Tibial nerve (tissue), 4 donors: ENCODE measurements at regions not wholly inside any gene's neighbourhood (a gene's known extent, or its start where the extent isn't known, plus 50 kb on each side); places are given as distances from the start of the nearest gene placed in this dataset.

ENCODE experiments used
- DNase-seq, 2 donors: peaks; one replicate each; pipeline ENCODE4 v3.0.0-alpha.2; 2019; ENCODE audit warnings: low spot score in 2 of 2
- H3K27ac ChIP-seq, 4 donors: fragments of 200-600 bp; sonication (generic) in 3 of 4; one replicate each; pipeline ENCODE4 v1.5.1; 2017 to 2019; ENCODE audit warnings: mild to moderate bottlenecking in 1 of 4
- H3K27me3 ChIP-seq, 2 donors: fragments of 200-600 bp; sonication (generic) in 1 of 2; one replicate each; pipeline versions ENCODE4 v1.5.1 to v1.6.0; 2017 to 2019
- H3K36me3 ChIP-seq, 3 donors: fragments of 200-600 bp; sonication (generic); one replicate each; pipeline ENCODE4 v1.5.1; 2018 to 2019
- H3K4me1 ChIP-seq, 4 donors: fragments of 200-600 bp; sonication (generic) in 3 of 4; one replicate each; pipeline ENCODE4 v1.5.1; 2017 to 2019
- H3K4me3 ChIP-seq, 4 donors: fragments of 200-600 bp; sonication (generic) in 3 of 4; one replicate each; pipeline ENCODE4 v1.5.1; 2017 to 2019; ENCODE audit warnings: mild to moderate bottlenecking in 1 of 4, moderate library complexity in 1 of 4
- H3K9me3 ChIP-seq, 4 donors: fragments of 200-600 bp; sonication (generic) in 3 of 4; one replicate each; pipeline ENCODE4 v1.5.1; 2017 to 2019
- CTCF ChIP-seq, 5 experiments: fragments of 200-600 bp in 3 of 5; fragments of 450-650 bp in 2 of 5; sonication (generic) in 3 of 5; IDR thresholded peaks; one replicate each; pipeline ENCODE4 v1.5.1; 2016 to 2019; ENCODE audit warnings: antibody characterized with exemption in 5 of 5, mild to moderate bottlenecking in 3 of 5, moderate library complexity in 2 of 5
- EP300 ChIP-seq, 2 donors: sonication (generic); formaldehyde crosslinking; IDR thresholded peaks; one replicate each; pipeline ENCODE4 v1.6.1; 2017; ENCODE audit warnings: antibody characterized with exemption in 2 of 2, mild to moderate bottlenecking in 1 of 2
- POLR2A ChIP-seq, 2 donors: fragments of 450-650 bp; IDR thresholded peaks; one replicate each; pipeline ENCODE4 v1.6.1; 2017; ENCODE audit warnings: antibody characterized with exemption in 2 of 2, mild to moderate bottlenecking in 2 of 2, moderate library complexity in 2 of 2
- WGBS, 2 donors: methylation state at CpG; one replicate each; pipeline ENCODE4 v1.1.5; 2018; 5-methylcytosine and 5-hydroxymethylcytosine counted together

- Histone ChIP-seq H3K36me3 (no peaks in the 10 kb centered on the region), H3K9me3 (no peaks in the 10 kb centered on the region), H3K27ac (no peak overlapping the region), H3K4me3 (no peak overlapping the region), H3K4me1 (no peaks in the 10 kb centered on the region), H3K27me3 (no peaks in the 10 kb centered on the region)
- TF ChIP-seq POLR2A (IDR thresholded peaks at IDR 0.05), result no peak
- no peak for TF ChIP-seq CTCF (IDR thresholded peaks at IDR 0.05)
- no peak for TF ChIP-seq EP300 (IDR thresholded peaks at IDR 0.05)
- 59 to 60% methylated on average over 9 of the region's 9 CpGs for WGBS, 2 donors
- no peak for DNase-seq
Observed at GRCh38 chr7:156095908-156096539, 283.8 kb upstream of the SHH start.

GRCh38 chr7:156094350-156095146 lies 282.3 kb upstream of the SHH start:
- Histone ChIP-seq H3K4me3 (no peak overlapping the region), H3K27ac (no peak overlapping the region), H3K9me3 (no peaks in the 10 kb centered on the region), H3K4me1 (no peaks in the 10 kb centered on the region), H3K27me3 (no peaks in the 10 kb centered on the region), H3K36me3 (no peaks in the 10 kb centered on the region)
- no peak for DNase-seq
- TF ChIP-seq CTCF (IDR thresholded peaks at IDR 0.05) (no peak), EP300 (IDR thresholded peaks at IDR 0.05) (no peak), POLR2A (IDR thresholded peaks at IDR 0.05) (no peak)
- 92 to 96% methylated on average over 7 to 15 of the region's 15 CpGs for WGBS, 2 donors

GRCh38 chr7:156092307-156092706 lies 280.0 kb upstream of the SHH start:
- no peak overlapping the region for H3K4me3 ChIP-seq
- no peak overlapping the region for H3K27ac ChIP-seq
- 84 to 92% methylated on average over 11 of the region's 11 CpGs for WGBS, 2 donors
- TF ChIP-seq EP300 (IDR thresholded peaks at IDR 0.05), result no peak
- TF ChIP-seq POLR2A (IDR thresholded peaks at IDR 0.05), result no peak
- TF ChIP-seq CTCF (IDR thresholded peaks at IDR 0.05), result no peak
- no peaks in the 10 kb centered on the region for H3K27me3 ChIP-seq
- no peaks in the 10 kb centered on the region for H3K36me3 ChIP-seq
- DNase-seq, result no peak
- H3K4me1 ChIP-seq, result no peaks in the 10 kb centered on the region
- H3K9me3 ChIP-seq, result no peaks in the 10 kb centered on the region

GRCh38 chr7:156091519-156092080 lies 279.3 kb upstream of the SHH start:
- no peak for DNase-seq
- WGBS, 2 donors, result 82 to 83% methylated on average over 7 to 10 of the region's 10 CpGs
- Histone ChIP-seq H3K27me3 (no peaks in the 10 kb centered on the region), H3K4me1 (no peaks in the 10 kb centered on the region), H3K27ac (no peak overlapping the region), H3K36me3 (no peaks in the 10 kb centered on the region), H3K9me3 (no peaks in the 10 kb centered on the region), H3K4me3 (no peak overlapping the region)
- no peak for TF ChIP-seq EP300 (IDR thresholded peaks at IDR 0.05)
- TF ChIP-seq CTCF (IDR thresholded peaks at IDR 0.05), result no peak
- TF ChIP-seq POLR2A (IDR thresholded peaks at IDR 0.05), result no peak

- H3K4me1 ChIP-seq, result no peaks in the 10 kb centered on the region
- no peak overlapping the region for H3K4me3 ChIP-seq
- H3K9me3 ChIP-seq, result no peaks in the 10 kb centered on the region
- no peak for DNase-seq
- 86 to 90% methylated on average over 6 of the region's 6 CpGs for WGBS, 2 donors
- H3K36me3 ChIP-seq, result no peaks in the 10 kb centered on the region
- no peak for TF ChIP-seq CTCF (IDR thresholded peaks at IDR 0.05)
- TF ChIP-seq POLR2A (IDR thresholded peaks at IDR 0.05), result no peak
- TF ChIP-seq EP300 (IDR thresholded peaks at IDR 0.05), result no peak
- no peak overlapping the region for H3K27ac ChIP-seq
- no peaks in the 10 kb centered on the region for H3K27me3 ChIP-seq
Observed at GRCh38 chr7:156090988-156091387, 278.7 kb upstream of the SHH start.
